Endodermal cell (in vitro differentiated cells): ENCODE measurements at regions not wholly inside any gene's neighbourhood (a gene's known extent, or its start where the extent isn't known, plus 50 kb on each side); places are given as distances from the start of the nearest gene placed in this dataset.

ENCODE experiments used
- DNase-seq: peaks from one replicate; pipeline ENCODE4 v3.0.0-alpha.2; 2017
- H3K27ac ChIP-seq: 2 replicates; pipeline ENCODE4 v1.5.1; 2013; ENCODE audit warnings: mild to moderate bottlenecking, low read depth, low read length, moderate library complexity
- H3K27me3 ChIP-seq: 2 replicates; pipeline ENCODE4 v1.6.1; 2013; ENCODE audit warnings: mild to moderate bottlenecking, low read length, moderate library complexity; ENCODE audit not compliant: insufficient read depth, control insufficient read depth, poor library complexity, severe bottlenecking
- H3K36me3 ChIP-seq: 2 replicates; pipeline ENCODE4 v1.7.0; 2013; ENCODE audit warnings: mild to moderate bottlenecking, low read length, moderate library complexity; ENCODE audit not compliant: control insufficient read depth, insufficient read depth
- H3K4me1 ChIP-seq: one replicate; pipeline ENCODE4 v1.7.0; 2013; ENCODE audit warnings: low read length; ENCODE audit not compliant: control insufficient read depth, insufficient read depth
- H3K4me3 ChIP-seq: 2 replicates; pipeline ENCODE4 v1.5.1; 2013; ENCODE audit warnings: mild to moderate bottlenecking, low read length, moderate library complexity
- H3K9ac ChIP-seq: 2 replicates; pipeline ENCODE4 v1.6.1; 2013; ENCODE audit warnings: mild to moderate bottlenecking, low read length, moderate library complexity; ENCODE audit not compliant: poor library complexity, severe bottlenecking; ENCODE audit errors: extremely low read depth
- H3K9me3 ChIP-seq: 2 replicates; pipeline ENCODE4 v1.6.1; 2013; ENCODE audit warnings: mild to moderate bottlenecking, low read length, moderate library complexity; ENCODE audit not compliant: control insufficient read depth
- H3K27ac Mint-ChIP-seq: 2 replicates; pipeline ENCODE4 v1.8.0; 2020; ENCODE audit warnings: mixed read lengths
- H3K27me3 Mint-ChIP-seq: 2 replicates; pipeline ENCODE4 v1.8.0; 2021; ENCODE audit warnings: mild to moderate bottlenecking, mixed read lengths; ENCODE audit not compliant: insufficient read depth
- H3K36me3 Mint-ChIP-seq: 2 replicates; pipeline ENCODE4 v1.8.0; 2020; ENCODE audit warnings: low read depth, mixed read lengths
- H3K4me1 Mint-ChIP-seq: 2 replicates; pipeline ENCODE4 v1.8.0; 2020; ENCODE audit warnings: mixed read lengths
- H3K4me3 Mint-ChIP-seq: 2 replicates; pipeline ENCODE4 v1.8.0; 2020; ENCODE audit warnings: mild to moderate bottlenecking, moderate library complexity, mixed read lengths
- H3K9me3 Mint-ChIP-seq: 2 replicates; pipeline ENCODE4 v1.8.0; 2020; ENCODE audit warnings: mild to moderate bottlenecking, mixed read lengths
- WGBS, 2 experiments: methylation state at CpG; one replicate each; pipeline versions ENCODE4 v1.1.5 to v1.1.7; 2013; ENCODE audit warnings: missing lambda C conversion rate in 2 of 2, mixed read lengths in 1 of 2; ENCODE audit not compliant: insufficient coverage in 1 of 2, insufficient read length in 1 of 2; 5-methylcytosine and 5-hydroxymethylcytosine counted together
- TF ChIP-seq, protein P1 (sequence below): fragments of 200-600 bp; sonication (generic); conservative IDR thresholded peaks from 2 replicates; pipeline ENCODE4 v1.5.0; 2021; ENCODE audit warnings: antibody characterized with exemption, mild to moderate bottlenecking

DNA sequence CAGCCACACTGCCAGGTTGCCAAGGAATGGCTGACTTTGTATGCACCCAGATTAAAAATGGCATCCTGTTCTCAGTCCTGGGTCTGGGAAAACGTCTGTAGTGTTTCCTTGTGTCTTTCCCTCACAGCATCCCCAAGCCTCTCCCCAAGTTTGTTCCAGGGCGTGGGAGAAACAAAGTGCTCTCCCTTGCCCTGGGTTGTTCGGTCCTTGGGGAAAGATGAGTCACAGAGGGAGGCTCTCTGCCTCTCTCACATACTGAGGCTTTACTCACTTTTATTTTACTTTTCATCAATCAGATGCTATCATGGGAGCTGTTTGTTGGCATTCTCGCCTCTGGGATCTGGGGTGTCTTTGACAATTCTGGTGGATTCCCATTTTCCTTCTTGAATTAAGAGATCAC lies 492.3 kb downstream of the XIRP2 start:
- Mint-ChIP-seq H3K36me3 (no peaks in the 10 kb centered on the region), H3K4me3 (no peak overlapping the region), H3K27ac (no peak overlapping the region), H3K27me3 (peaks cover 83% of the 10 kb centered on the region), H3K9me3 (peaks cover 2% of the 10 kb centered on the region), H3K4me1 (peaks cover 21% of the 10 kb centered on the region)
- 87 to 94% methylated on average over 3 to 4 of the region's 4 CpGs for WGBS, 2 experiments
- no peak for DNase-seq
- TF ChIP-seq, protein P1, sequence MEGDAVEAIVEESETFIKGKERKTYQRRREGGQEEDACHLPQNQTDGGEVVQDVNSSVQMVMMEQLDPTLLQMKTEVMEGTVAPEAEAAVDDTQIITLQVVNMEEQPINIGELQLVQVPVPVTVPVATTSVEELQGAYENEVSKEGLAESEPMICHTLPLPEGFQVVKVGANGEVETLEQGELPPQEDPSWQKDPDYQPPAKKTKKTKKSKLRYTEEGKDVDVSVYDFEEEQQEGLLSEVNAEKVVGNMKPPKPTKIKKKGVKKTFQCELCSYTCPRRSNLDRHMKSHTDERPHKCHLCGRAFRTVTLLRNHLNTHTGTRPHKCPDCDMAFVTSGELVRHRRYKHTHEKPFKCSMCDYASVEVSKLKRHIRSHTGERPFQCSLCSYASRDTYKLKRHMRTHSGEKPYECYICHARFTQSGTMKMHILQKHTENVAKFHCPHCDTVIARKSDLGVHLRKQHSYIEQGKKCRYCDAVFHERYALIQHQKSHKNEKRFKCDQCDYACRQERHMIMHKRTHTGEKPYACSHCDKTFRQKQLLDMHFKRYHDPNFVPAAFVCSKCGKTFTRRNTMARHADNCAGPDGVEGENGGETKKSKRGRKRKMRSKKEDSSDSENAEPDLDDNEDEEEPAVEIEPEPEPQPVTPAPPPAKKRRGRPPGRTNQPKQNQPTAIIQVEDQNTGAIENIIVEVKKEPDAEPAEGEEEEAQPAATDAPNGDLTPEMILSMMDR: no peak
- Histone ChIP-seq H3K27ac (no peak overlapping the region), H3K9me3 (peaks cover 7% of the 10 kb centered on the region), H3K4me1 (peaks cover 8% of the 10 kb centered on the region), H3K4me3 (no peak overlapping the region), H3K9ac (no peak overlapping the region), H3K36me3 (no peaks in the 10 kb centered on the region), H3K27me3 (peaks cover 64% of the 10 kb centered on the region)

DNA sequence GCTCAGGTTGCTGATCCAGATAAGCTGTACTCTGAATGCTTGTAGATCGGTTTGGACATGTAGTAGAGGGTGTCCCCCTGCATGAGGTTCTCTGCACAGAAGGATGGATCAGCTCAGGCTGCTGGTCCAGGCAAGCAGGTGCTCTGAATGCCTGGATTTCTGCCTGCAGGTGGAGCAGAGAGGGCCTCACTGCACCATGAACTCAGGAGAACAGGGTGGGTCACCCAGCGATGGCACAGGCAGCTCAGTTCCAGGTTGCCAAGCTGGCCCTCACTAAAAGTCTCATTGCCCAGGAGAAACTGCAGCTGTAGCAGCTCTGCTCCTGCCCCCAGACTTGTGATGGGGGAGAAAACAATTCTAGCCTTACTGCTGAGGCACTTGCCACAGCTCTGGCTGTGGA lies 491.8 kb downstream of the XIRP2 start:
- Mint-ChIP-seq H3K9me3 (peaks cover 2% of the 10 kb centered on the region), H3K4me1 (peaks cover 16% of the 10 kb centered on the region), H3K27ac (no peak overlapping the region), H3K27me3 (peaks cover 79% of the 10 kb centered on the region), H3K4me3 (no peak overlapping the region), H3K36me3 (no peaks in the 10 kb centered on the region)
- no peak overlapping the region for H3K27ac ChIP-seq
- H3K4me3 ChIP-seq: no peak overlapping the region
- H3K27me3 ChIP-seq: peaks cover 59% of the 10 kb centered on the region
- peaks cover 7% of the 10 kb centered on the region for H3K9me3 ChIP-seq
- H3K4me1 ChIP-seq: peaks cover 5% of the 10 kb centered on the region
- H3K9ac ChIP-seq: no peak overlapping the region
- DNase-seq: peak; percentile 51
- WGBS, 2 experiments: 97 to 100% methylated on average over 2 of the region's 2 CpGs
- no peaks in the 10 kb centered on the region for H3K36me3 ChIP-seq
- TF ChIP-seq, protein P1: peak; percentile 58

DNA sequence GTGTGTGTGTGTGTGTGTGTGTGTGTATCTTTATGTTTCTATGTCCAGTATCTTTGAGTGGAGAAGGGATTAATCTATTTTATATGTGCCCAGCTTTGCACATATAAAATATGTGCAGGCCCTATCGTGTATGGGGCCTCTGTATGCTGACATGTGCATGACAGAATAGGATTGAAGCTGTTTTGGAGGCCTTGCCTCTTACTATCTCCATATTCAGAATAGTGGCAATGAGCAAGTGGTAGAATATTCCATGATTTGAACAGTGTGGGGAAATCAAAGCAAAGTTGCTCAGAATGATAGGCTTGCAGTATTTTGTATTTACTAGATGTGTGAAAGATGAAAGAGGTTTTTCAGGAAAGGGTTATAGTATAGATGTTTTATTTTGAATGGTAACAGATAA lies 480.8 kb downstream of the XIRP2 start:
- no peaks in the 10 kb centered on the region for H3K9me3 Mint-ChIP-seq
- Histone ChIP-seq H3K27ac (no peak overlapping the region), H3K4me1 (no peaks in the 10 kb centered on the region), H3K36me3 (no peaks in the 10 kb centered on the region), H3K9me3 (no peaks in the 10 kb centered on the region), H3K4me3 (no peak overlapping the region), H3K27me3 (no peaks in the 10 kb centered on the region), H3K9ac (no peak overlapping the region)
- H3K27me3 Mint-ChIP-seq: no peaks in the 10 kb centered on the region
- DNase-seq: no peak
- no peak overlapping the region for H3K4me3 Mint-ChIP-seq
- H3K4me1 Mint-ChIP-seq: no peaks in the 10 kb centered on the region
- TF ChIP-seq, protein P1: no peak
- 89% methylated on average over 1 of the region's 1 CpG; no CpG with 5 or more reads in 1 of the 2 experiments for WGBS, 2 experiments
- H3K27ac Mint-ChIP-seq: no peak overlapping the region
- H3K36me3 Mint-ChIP-seq: no peaks in the 10 kb centered on the region
